GM19372 (cell line): ENCODE measurements at regions not wholly inside any gene's neighbourhood (a gene's known extent, or its start where the extent isn't known, plus 50 kb on each side); places are given as distances from the start of the nearest gene placed in this dataset.
"Not testable (repeated sequence)": the region's sequence is repeated elsewhere in the genome, so short reads cannot be mapped to it uniquely, and the experiment has no call there.

Experiments
- ATAC-seq: cut with Tn5 transposase; IDR thresholded peaks from one replicate; pipeline ENCODE4 v1.9.1; 2021; ENCODE audit warnings: mild to moderate bottlenecking, low read depth, moderate library complexity; ENCODE audit not compliant: unreplicated experiment

DNA sequence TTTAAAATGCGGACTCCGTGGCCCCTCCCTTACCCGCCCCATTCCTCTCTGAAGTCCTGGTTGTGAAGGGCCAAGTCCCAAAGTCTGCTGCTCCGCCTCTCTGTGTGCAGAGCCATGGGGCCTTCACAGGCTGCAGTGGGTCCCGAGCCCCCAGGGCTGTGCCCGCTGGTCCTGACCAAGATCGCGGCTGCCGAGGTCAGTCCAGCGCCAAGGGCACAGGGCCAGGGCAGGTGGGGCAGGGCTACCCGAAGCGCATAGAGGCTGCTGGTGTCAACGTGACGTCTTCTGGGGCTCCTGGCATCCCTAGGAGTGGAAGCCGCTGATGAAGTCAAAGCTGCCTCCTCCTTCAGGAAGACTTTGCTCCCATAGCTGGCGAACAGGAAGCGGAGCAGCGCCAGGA is 858.8 kb downstream of the TUBA3C start:
- not testable (repeated sequence) for ATAC-seq

DNA sequence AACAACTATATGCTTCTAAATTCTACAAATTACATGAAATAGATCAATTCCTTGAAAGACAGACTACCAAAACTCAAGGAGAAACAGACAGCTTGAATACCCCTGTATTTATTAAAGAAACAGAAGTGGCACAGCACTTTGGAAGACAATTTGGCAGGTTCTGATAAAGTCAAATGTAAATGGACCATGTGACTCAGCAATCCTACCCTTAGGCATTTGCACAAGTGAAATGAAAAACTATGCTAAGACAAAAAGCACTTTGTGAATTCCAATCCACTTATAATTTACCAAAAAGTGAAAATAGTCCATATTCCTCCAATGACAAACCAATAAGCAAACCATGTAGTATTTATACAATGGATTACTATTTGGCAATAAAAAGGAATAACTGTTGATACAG is 862.0 kb downstream of the TUBA3C start:
- ATAC-seq = not testable (repeated sequence)

DNA sequence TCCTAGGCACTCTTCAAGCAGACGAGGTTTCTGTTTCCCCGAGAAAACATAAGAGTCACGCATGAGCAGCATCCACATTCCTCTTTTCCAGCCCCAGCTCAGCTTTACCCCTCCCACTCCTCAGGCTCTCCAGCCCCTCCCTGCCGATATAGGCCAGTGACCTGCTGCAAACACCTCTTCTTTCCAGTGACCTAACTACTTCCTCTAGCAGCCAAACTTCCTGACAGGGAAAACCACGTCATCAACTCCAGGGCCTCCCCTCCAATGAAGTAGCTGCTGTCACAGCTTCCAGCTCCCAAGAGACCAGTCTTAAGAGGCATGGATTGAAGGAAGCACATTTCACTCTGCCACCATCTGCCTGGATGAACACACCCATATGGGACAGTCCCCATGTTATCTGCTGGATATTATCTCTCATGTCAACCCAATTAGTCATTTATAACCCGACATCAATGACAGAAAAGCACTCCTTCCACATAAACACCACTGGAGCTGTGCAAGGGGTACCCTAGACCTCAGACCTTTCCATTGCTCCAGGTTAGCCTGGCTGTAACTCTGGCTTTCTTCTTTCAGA is 878.3 kb downstream of the TUBA3C start:
- not testable (repeated sequence) for ATAC-seq

DNA sequence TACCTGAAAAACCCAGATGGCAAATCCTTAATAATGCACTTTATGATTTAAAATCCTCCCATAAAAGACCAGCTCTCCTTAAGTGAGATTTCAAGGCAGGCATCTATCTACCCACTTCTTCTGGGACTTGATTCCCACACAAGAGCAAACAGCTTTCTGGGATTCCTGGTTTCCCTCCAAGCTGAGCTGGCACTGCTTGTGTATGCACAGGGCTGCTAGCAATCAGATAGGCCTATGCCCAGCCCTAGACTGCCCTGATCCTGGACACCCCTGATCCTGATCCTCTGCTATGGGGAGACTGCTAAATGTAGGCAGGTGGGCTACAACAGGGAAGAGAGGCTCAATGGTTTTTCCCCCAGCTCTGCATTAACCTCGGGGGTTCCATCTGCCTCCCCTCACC is 880.7 kb downstream of the TUBA3C start:
- ATAC-seq = not testable (repeated sequence)

DNA sequence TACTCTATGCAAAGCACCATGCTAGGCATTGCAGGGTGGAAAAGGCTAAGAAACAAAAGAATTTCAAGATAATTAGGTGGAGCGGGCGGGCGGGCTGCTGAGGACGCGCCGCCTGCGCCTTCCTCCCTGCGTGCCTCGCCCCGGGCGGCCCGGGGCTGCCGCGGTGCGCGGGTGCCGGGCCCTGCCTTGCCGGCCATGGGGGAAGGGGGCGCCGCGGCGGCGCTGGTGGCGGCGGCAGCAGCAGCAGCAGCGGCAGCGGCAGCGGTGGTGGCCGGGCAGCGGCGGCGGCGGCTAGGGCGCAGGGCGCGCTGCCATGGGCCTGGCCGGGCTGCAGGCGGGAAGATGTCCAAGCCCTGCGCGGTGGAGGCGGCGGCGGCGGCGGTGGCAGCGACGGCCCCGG is 884.3 kb downstream of the TUBA3C start:
- not testable (repeated sequence) for ATAC-seq

DNA sequence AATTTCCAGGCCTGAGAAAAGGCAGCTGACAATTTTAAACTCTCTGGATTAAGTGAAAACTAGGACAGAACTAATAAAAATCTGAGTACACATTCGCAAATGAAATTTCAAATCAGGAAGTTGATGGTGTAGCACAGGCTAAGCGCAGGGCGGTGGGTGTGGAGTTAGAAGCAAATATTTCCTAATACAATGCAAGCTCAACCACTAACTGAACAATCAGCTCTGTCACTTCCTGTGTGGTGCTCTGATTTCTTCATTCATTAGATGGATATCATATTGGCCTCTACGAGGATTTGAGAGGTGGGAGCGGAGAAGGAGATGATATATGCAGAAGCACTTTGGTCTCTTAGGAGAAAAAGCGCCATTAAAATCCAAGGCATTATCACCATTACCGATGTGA is 885.0 kb downstream of the TUBA3C start:
- not testable (repeated sequence) for ATAC-seq

DNA sequence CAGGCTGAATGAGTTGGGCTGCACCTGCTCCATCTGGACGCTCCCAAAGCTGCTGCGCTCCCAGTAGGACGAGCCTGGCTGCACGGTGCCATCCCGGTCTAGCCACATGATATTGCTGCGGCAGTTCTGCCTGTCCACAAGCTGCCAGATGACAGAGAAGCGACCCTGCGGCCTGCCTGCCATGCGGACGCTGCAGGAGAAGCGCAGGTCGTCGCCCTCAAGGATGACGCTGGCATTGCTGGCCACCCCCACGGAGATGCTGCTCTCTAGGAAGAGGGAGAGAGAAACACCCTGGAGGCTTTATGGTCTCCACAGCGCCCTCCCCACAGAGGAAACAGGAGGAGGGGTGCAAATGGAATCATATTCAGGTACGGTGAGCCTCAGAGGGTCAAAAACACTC is 887.3 kb downstream of the TUBA3C start:
- not testable (repeated sequence) for ATAC-seq

DNA sequence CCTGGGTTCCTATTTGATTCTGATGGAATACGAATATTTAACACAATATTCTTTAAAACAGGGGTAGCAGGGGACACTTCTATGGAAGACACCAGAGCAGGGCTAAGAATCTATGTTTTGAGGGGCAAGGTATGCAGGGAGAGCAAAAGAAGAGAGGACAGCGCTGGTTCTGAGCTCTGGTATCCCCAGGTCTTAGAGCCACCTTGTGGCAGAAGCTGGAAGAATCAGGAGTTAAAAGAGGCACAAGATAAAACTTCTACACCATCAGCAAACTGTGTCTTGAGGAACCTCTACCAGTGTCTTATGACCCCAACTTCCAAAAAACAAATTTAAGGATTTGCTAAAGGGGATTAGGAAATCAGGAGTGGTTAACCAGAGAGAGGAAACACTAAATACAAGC is 894.8 kb downstream of the TUBA3C start:
- ATAC-seq = not testable (repeated sequence)

DNA sequence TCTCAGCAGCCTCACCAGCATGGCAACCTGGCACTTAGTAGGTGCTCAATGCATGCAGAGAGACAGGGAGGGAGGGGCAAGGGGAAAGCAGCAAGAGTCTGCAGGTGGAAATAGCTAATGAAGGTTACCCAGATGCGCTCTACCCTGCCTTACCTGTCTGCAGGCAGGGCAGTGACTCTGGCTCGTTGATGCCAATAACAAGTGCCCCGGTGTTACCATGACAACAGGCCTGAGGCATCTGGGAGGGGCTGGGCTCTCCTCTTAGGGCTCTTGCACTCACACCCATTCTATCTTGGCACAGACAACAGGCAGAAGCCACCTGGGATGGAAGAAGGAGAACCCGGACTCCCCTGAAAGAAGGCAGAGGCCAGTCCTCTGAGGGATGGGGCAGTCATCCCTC is 896.0 kb downstream of the TUBA3C start:
- not testable (repeated sequence) for ATAC-seq

DNA sequence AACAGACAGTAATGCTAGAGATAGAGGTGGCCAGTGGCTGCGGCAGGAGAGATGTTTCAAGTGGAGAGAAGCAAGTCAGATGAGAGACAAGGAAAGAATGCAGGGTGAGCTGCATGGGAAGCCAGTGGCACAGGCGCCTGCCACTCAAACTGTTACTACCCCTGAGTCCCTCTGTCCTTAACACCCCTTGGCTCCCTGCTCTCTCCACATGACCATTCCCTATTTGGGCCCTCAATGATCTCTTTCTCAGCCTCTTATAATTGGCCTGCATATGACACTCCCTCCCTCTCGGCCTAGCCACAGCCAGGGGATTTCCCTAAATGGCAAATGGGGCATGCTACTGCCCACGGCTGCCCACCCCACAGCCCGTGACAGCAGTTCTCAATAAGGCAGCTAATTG is 897.6 kb downstream of the TUBA3C start:
- not testable (repeated sequence) for ATAC-seq

DNA sequence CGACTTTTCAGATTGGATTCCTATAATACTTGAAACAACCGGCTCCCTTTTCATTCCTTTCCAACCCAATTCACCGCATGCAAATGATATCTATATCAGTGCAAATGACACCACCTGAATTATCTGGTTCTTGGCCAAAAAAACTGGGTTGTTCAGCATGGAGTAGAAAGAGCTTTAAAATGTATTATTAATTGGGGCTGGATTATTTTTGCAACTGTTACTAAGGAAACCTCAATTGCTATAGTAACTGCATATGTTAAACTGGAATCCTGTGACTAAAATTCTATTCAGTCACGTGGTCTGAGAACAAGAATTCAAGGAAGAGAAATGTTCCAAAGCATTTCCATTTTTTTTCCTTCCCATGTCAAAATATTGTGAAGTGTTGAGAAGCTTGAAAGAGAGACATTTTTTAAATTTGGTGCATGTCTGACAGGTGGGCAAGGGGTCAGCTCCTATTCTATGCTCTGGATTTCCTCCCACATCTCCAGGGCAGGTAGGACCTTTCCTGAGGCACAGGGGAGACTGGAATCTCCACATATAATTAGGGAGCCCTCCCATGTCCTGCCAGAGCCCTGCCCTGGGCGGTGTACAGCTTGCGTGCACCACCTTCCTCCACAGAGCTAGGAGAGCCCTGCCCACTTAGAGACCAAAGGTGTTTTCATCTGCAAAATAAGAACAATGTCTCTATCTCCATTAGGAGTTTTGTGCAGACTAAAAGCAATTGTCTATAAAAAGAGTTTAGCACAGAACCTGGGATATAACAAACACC is 899.6 kb downstream of the TUBA3C start:
- ATAC-seq = not testable (repeated sequence)

DNA sequence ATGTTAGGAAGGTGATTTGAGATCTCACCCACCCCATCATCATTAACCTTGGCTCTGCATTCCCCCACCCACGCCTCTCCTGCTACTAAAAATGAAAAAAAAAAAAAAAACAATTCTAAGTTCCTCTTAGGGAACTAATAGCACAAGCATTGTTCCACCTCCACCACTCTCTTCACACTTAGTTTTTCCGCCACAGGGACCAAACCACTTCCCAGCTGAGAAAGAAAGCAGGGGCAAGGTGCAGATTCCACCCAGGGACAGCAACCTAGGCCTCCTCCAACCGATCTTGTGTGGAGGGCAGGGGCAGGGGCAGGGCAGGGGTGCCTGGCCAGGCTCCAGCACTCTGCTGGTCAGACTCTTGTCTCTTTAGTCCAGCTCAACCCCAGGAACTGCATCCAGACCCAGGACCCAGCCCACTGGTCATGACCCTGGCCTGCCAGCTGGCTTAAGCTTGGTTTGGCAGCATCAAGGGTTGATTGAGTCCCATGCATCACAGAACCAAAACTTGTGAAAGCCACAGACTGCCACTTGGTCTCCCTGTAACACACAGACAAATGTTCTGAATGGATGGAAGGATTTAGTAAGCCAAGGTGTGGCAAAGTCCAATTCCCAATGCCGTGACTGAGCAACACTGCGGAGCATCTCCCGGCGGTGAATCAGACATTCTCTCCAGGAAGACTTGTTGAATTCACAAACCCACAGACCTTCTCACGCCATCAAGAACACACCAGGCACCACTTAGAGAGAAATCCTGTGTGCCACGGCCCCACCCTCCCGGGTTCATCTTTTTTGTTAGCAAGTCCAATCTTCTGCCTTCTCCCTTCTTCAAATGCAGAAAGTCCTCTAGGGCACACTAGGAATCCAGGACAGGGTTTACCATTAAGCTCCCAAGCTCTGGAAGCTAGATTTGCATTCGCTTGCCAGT is 900.5 kb downstream of the TUBA3C start:
- ATAC-seq = not testable (repeated sequence)

DNA sequence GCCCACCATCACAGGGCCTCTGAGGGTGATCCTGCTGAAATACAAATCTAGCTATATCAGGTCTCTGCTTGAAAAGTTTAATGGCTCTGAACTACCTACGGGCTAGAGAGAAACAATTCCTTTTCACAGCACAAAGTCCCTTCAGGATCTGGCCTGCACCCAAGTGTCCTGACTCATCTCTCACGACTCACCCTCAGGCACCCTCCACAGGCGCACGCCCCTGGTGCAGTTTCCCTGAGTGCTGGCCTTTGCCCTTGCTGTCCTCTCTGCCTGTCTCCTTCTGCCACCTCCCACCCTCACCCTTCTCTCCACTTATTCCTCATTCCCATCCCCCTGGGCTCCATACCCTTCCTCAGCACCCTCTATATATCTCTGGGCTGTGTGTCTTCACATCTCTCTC is 901.7 kb downstream of the TUBA3C start:
- not testable (repeated sequence) for ATAC-seq

DNA sequence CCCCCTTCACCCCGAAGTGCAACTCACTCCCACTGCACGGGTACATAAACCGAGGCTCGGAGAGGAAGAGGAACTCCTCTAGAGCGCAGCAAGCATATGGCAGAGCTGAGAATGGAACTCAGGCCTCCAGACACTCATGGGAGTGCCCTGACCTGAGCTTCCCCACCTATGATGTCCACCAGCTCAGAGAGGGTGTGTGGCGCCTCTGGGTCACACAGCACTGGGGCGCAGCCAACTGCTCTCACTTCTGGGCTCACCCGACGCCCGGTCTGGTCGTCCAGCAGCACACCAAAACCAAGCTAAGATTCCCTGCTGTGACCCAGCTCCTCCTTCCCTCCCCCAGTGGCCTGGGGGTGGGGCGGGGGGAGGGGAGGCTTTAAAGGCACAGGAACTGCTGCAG is 904.3 kb downstream of the TUBA3C start:
- ATAC-seq = not testable (repeated sequence)

DNA sequence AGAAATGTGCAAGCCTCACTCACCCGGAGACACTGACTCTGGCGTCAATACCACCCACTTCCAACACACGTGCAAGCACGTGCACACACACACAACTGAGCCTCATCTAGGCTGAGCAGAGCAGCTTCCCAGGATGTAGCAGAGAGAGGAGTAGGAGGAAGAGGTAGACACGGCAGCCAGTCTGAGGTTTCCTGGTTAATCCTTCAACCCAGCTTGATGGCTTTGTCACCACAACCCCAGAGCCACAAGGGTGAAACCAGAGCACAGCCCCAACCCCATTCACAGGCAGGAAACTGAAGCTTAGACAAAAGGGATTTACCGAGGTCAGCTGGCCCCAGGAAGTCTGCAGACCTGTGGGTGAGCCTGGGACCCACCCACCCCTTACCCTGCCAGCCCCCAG is 905.3 kb downstream of the TUBA3C start:
- ATAC-seq = not testable (repeated sequence)

DNA sequence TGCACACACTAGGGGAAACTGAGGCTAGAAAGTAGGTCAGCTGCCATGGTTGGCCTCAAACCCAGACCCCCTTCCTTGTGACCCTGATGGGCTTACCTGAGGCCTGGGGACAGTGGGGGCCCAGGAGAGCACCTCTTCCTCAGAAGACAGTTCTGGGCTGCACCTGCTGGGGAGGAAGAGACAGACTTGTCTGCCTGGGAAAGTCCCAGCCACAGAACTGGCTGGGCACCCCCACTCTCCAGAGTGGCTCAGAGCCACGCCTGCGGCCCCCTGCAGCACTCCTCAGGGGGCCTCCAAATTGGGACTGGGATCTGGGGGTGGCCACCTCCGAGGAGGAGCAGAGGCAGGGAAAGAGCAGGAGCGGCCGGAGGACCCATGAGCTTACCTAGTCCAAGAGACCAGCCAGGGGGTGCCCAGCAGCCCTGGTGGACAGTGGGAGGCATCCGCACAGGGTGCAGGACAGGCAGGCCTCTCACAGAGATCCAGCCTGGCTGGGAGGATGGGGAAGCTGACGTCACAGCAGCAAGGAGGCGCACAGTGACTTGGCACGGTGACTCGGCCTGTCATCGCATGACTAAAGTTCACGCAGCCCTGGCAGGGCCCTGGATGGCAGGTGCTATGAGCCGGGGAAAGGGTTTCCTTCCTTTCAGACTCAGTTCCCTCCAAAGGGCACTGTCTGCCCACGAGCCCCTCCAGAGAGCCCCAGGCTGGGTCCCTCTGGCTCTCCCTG is 907.7 kb downstream of the TUBA3C start:
- not testable (repeated sequence) for ATAC-seq

DNA sequence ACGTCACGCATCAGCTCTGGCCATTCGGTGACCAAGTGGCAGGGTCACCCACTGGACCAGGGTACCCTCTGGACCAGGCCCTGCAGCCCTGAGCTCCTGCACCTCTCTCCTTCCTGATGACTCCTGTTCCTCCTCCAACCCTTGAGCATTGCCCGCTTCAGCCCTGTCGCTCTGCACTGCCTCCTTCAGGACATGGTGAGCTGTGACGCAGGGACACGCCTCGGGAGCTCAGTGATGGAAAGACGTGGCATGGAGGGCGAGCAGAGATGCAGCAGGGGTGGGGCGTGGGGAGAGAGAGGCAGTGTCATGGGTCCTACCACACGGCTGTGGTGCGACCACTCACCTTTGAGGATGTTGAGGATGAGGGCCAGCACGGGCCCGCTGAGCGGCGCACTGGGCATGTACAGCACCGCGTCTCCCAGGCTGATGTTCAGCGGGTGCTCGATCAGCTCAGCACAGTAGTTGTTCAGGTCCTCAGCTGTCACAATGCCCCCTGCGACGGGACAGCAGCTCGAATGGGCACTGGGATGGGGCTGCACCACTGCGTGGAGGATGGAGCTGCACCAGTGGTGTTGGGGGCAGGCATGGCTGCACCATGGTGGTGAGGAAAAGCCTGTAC is 922.7 kb downstream of the TUBA3C start:
- not testable (repeated sequence) for ATAC-seq

DNA sequence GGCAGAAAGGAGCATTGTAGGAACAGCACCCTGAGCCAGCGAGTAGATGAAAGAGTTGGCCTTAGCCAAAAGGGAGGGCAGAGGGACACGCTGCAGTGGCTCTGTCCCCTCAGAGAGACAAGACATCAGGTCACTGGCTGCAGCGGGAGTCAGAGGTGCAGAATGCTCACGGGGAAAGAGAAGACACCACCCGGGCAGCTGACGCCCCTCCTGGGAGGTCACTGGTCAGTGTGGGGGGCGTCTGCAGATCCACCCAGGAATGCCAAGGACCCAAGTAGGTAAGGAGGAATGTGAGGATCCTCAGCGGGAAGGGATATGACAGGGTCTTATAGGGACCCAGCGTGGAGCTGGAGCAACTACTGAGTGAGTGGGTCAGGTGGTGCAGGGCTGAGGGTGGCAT is 923.9 kb downstream of the TUBA3C start:
- ATAC-seq = not testable (repeated sequence)

DNA sequence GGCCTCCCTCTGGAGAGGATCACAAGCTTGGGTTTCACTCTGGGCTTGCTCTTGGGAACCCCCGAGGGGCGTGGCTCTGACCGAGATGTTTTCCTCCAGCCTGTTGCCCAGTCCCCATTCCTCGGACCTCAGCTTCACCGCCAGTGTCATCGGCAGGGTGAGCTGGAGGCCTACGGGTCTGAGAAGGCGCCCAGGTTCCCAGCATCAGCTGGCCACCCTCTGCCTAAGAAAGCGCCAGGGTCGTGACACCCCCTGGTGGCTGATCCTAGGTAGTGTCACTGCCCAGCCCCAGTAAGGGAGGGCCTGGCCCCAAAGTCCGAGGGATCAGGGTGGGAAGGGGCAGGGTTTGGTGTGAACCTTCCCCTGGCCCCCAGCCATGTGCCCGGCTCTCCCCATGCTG is 928.8 kb downstream of the TUBA3C start:
- ATAC-seq = not testable (repeated sequence)
